ENCODE measurements at regions not wholly inside any gene's neighbourhood (a gene's known extent, or its start where the extent isn't known, plus 50 kb on each side); places are given as distances from the start of the nearest gene placed in this dataset.
"Not testable (repeated sequence)": the region's sequence is repeated elsewhere in the genome, so short reads cannot be mapped to it uniquely, and the experiment has no call there.

DNA sequence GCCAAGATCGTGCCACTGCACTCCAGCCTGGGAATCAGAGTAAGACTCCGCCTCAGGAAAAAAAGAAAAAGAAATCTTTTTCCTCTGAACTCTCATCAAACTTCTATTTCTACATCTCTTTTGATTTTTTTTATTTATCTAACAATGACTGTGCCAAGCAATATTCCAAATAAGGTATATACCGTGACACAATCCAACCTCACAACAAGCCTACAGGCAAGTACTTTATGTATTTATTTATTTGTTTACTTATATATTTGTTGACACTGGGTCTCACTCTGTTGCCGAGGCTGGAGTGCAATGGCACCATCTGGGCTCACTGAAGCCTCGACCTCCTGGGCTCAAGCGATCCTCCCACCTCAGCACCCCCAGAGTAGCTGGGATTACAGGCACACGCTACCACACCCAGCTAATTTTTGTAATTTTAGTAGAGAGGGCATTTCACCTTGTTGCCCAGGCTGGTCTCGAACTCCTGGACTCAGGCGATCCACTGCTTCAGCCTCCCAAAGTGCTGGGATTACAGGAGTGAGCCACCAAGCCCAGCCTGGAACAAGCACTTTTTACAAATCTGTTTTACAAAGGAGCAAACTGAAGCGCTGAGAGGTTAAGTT is 94.9 kb upstream of the CHD2 start:
- no peak for DNase-seq (ENCODE audit: low spot score)

DNA sequence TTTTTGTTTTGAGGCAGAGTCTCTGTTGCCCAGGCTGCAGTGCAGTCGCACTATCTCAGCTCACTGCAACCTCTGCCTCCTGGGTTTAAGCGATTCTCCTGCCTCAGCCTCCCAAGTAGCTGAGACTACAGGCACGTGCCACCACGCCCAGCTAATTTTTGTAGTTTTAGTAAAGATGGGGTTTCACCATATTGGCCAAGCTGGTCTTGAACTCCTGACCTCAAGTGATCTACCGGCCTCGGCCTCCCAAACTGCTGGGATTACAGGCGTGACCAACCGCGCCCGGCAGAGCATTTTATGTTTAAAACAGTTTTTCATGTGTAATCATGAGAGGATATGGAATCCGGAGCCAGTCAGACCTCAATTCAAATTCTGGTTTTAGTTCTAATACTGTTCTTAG is 94.0 kb upstream of the CHD2 start:
- not testable (repeated sequence) for DNase-seq (ENCODE audit: low spot score)

DNA sequence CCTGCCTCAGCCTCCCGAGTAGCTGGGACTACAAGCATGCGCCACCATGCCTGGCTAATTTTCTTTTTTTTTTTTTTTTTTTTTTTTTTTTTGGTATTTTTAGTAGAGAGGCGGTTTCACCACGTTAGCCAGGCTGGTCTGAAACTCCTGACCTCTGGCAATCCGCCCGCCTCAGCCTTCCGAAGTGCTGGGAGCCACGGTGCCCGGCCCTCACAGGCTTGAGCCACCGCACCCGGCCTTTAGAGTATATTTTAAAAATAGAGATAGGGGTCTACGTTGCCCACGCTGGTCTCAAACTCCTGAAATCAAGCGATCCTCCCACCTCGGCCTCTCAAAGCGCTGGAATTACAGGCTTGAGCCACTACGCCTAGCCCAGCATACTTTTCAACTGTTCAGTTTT is 93.4 kb upstream of the CHD2 start:
- DNase-seq (ENCODE audit: low spot score): no peak

DNA sequence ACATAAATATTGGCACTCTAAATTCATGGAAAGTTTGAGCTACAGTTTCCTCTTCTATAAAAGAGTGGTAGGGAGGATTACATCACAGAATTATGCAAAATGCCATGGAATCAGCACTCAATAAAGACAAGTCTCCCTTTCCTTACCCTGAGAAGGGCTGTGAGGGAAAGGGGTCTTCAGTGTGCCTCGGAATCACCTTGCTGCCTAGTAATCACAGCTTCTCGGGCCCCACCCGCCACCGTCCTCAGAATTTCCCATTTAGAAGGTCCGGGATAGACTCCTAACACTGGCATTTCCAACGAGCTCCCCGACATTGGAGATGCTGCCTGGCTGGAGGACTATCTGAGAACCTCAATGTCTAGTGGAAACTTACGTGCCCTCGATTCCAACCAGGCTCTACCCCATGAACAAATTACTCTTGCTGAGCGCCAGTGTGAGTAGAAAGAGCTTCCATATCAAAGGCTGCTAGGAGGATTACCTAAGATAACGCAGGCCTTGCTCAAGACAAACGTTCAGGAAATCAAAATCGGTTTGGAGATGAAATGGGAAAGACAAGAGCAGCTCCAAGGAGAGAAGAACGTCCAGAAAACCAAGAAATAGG is 92.1 kb upstream of the CHD2 start:
- DNase-seq (ENCODE audit: low spot score): no peak

DNA sequence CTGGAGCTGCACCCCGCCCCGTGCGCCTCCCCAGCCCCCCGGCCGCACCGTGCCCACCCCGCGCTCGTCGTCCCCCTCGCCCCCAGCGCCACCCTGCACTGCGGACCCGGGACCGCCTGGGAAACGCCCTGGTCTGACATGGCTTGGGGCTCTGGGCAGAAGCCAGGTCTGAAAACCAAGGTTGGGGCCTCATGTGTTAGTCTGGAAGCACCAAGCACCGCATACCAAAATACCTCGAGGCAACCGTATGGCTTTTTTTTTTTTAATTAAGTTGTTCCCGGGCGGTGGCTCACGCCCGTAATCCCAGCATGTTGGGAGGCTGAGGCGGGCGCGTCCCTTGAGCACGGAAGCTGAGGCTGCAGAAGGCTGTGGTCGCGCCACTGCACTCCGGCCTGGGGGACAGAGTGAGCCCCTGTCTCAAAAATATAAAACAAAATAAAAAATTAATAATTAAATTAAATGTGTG is 91.5 kb upstream of the CHD2 start:
- DNase-seq (ENCODE audit: low spot score): no peak

DNA sequence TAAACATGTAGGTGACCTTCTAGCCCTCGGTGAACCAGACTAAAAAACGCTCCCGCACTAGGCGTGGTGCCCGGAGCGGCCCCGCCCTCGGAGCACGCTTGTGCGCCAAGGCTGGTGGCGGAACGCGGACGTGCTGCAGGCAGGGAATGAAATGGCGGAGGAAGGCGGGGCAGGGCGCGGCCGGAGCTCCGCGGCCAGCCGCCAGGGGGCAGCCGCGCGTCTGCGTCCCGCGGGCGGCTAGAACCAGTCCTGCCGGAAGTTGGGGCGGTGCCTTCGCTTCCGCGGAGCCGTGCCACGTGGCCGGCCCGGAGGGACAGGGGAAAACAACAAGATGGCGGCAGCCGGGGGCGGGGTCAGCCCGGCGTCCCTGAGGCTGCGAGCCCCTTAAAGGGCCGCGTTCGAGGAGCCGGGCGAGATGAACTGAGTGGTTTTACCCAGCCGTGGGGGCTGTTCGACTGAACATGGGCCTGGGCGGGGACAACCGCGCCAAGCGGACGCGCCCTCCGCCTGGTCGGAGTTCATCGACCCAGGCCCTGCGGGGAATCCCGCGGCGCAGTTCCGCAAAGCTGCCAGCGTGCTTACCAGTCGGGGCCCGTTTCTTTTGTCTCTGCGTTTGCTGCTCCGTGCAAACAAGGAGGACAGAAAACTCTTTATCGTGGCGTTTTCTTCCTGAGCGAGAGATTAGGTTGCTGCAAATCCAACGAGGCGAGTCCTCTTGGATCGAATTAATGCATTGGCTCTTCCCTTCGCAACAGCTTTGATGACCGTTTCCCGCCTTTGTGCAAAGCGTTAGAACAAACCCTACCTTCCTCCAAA is 90.9 kb upstream of the CHD2 start:
- DNase-seq (ENCODE audit: low spot score): peak; percentile 98

DNA sequence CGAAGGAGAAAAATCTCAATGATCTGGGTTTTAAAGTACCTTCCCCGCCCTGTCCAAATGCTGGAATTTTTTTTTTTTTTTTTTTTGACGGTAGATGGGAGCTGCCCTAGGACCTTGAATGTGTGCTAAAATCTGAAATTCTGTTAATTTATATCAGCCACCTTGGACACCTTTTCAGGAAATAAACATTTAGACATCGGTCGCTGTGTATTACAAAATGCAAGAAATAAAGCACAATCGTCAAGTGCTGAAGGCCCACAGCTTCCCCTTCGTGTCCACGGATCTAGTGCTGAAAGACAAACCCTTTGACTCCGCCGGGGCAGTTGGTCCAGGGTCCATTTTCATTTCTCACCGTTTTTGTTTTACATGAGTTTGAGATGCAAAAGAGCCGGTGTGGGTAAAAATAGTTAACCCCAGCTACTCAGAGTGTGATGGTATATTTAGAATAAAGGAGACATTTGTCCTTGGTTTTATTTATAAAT is 90.2 kb upstream of the CHD2 start:
- DNase-seq (ENCODE audit: low spot score): peak; percentile 30

DNA sequence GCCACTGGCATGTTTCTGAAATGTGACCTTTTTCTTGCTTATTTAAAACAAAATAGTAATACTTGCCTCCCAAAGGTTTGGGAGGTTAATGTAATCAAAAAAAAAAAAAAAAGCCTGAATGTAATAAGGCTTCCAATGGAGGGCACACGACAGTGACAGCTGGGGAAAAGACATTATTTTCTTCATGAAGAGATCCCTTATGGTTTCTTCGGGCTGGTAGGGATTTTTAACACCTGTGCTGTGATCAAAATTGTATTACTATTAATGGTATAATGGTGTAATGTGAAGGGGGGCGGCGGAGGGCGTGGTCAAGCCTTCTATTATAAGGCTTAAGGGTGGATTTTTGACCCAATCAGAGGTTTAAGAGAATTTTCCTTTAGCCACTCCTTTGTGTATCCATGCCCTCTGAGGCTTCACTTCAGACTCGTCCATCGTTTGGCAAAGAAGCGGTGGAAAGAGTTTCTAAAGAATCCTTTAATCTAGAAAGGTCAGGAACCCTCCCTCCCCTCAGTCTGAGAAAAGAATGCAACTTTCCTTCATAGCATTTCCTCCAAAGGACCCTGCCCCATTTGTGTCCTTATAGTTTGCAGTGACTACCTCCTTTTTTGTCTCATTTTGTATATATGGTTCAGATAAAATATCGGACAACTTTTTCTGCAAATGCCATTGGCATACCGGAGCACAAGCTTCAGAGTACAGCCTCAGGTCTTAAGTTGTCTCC is 89.5 kb upstream of the CHD2 start:
- peak; percentile 45 for DNase-seq (ENCODE audit: low spot score)

DNA sequence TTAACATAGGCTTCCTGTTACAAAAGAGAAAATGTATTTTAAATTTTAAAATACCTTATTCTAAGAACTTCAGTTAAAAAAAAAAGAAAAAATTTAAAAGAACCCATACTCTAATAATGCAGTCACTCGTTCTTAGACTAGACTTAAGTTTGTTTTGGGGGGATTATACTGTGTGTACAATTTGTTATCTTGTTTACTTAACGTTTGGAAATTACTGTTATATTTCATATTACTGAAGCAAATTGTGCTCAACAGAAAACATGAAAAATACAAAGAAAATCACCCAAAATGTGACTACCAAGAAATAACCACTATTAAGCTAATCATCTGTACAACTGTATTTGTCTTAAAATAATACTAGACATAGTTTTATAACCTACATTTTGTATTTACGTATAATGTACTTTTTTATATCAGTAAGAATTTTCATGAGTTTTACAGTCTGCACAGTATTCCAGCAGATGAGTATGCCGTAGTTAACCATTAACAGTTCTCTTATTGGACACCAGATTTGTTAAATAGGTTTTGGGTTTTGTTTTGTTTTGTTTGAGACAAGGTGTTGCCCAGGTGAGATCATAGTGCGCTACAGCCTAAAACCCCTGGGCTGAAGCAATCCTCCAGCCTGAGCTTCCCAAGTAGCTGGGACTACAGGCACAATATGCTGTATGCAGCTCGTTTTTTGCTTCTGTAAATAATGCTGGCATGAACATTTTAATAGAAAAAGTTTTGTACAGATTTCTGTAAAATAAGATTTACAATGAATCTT is 88.8 kb upstream of the CHD2 start:
- DNase-seq (ENCODE audit: low spot score): no peak

DNA sequence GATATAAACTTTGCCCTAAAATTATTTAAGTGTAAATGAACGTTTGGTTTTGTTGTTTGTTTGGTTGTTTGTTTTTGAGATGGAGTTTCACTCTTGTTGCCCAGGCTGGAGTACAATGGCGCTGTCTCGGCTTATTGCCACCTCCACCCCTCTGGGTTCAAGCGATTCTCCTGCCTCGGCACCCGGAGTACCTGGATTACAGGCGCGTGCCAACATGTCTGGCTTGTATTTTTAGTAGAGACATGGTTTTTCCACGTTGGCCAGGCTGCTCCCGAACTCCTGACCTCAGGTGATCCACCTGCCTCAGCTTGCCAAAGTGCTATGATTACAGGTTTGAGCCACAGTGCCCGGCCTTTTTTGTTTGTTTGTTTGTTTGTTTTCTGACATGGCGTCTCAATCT is 87.9 kb upstream of the CHD2 start:
- no peak for DNase-seq (ENCODE audit: low spot score)

DNA sequence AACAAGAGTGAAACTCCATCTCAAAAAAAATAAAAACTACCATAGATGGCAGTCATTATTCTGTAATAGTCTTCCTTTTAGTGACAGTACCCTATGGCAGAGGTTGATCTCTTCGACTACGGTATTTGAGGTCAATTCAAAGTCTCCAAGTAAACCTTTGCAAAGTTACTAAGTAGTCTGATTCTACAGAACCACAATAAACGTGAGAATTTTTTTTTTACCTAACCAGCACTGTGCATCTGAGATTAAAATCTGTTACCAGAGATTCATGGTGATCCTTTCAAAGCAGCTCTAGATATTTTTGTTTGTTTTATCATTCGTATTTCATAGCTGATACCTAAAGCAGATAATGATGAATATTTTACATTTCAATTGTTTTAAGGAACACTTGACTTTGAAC is 86.6 kb upstream of the CHD2 start:
- no peak for DNase-seq (ENCODE audit: low spot score)

DNA sequence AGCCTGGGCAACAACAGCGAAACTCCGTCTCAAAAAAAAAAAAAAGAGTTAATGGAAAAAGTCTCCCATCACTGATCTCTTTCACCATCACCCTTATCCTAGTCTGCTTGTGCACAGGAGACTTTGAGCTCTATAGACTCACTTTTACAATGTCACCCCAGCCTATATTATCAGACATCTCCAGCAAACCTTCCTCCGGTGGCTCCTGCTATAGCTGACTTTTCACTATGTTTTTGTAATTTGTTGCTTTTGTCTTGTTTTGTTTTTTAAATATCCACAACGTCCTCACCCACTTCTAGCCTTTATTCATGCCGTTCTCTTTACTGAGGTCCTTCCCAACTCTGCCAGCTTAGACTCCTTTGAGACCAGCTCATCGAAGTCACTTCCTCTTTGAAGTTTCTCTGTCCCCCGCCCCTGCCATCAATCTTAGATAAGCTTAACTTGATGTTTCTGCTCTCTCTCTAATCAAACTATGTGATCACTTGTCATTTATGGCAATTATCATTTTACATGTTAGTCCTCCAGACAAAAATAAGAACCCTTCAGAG is 82.7 kb upstream of the CHD2 start:
- DNase-seq (ENCODE audit: low spot score): no peak

DNA sequence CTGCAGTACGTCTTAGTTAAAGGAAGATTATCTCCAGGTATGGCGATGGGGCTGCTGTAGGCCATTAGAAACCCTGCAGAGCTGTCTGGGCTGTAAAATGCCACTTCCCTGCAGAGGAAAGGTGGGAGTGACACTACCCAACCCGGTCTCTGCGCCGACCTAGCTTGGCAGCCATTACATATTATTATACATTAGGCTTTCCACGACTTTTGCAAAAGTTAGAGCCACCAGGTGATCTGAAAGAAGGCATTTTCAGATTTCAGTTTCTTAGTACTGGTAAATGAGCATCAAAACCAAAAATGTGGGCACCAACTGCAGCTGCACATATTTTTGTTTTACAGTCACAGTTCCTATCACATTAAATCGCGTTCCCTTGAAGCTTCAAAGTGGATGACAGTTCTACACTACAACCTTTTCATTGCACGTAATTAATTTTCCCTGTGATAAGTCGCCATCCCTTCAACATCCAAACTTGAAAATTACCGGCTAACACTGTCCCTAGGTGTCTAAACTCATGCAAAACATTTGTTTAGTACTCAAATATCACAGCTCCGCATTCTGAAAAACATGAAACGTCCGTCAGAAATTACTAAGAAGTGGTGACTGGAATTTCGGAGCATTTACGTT is 81.4 kb upstream of the CHD2 start:
- DNase-seq (ENCODE audit: low spot score): no peak

DNA sequence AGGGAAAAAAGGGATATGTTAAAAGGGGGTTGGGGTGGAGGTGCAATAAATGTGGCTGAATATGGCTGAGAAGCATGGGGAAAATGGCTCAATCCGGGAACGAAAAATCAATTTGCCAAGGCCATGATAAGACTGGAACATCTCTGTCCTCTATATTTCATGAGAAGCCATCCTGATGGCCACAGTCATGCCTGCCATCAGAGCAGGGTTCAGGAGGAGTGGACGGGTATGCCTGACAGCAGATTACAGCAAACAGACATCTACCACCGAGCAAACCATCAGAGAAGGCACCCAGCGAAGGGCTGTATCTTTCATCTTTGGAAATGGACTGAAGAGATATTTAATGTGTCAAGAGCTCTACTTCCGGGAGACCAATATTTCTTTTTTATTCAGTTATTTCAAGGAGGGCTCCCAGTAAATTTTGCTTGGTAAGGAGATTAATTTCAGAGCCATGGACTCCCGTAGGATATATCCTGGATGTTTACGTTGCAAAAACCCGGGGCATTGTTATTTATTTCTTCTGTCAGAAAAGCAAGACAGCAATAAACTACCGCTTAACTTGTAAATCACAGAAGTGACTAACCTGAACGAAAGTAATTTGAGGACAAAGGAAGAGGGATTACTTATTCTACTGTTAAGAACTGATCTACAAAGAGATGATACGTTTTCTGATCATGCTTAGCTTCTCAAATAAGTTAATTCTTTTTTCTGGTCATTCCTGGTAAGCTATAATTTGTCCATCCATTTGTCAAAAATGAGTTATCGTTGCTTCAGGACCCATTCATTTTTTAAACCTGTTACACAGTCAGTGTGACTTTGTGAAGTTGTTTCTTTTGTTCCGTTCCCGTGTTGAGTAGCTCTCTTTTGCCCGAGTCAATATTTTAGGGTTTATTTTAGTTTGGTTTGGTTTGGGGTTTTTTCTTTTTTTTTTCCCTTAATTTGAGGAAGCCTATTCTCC is 80.6 kb upstream of the CHD2 start:
- no peak for DNase-seq (ENCODE audit: low spot score)

DNA sequence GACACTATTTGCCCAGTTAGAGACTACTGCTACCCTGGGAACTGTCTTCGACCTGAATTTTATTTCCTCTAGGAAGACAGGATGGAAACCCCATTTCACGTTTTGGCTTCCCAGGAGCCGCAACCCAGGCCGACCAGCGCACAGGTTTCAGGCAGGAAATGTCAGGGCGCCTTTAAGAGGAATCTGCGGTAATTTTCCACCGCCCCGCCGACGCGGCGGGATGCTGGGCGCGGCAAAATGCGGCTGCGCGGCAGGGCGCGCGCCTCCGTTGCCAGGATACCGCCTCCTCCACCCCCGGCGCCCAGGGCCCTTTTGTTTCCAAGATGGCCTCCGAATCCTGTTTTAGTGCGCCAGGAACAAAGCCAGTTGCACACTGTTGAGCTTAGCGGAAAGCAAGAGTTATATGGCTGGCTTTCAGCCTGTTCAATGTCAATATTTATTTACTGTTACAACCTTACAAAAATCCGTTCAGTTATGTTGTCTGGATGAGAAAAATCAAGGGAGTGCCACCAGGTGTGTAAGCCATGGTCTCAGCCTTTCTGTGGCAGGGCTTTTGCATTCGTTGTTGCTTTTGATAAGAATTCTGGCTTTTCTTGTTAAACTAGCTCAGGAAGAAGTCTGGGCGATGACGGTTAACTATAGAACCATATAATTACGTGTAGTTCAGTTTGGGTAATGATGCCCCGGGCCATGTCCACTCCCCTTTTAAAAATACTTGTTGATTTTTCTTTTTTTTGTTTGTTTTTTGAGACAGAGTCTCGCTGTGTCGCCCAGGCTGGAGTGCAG is 79.7 kb upstream of the CHD2 start:
- DNase-seq (ENCODE audit: low spot score): peak; percentile 93

DNA sequence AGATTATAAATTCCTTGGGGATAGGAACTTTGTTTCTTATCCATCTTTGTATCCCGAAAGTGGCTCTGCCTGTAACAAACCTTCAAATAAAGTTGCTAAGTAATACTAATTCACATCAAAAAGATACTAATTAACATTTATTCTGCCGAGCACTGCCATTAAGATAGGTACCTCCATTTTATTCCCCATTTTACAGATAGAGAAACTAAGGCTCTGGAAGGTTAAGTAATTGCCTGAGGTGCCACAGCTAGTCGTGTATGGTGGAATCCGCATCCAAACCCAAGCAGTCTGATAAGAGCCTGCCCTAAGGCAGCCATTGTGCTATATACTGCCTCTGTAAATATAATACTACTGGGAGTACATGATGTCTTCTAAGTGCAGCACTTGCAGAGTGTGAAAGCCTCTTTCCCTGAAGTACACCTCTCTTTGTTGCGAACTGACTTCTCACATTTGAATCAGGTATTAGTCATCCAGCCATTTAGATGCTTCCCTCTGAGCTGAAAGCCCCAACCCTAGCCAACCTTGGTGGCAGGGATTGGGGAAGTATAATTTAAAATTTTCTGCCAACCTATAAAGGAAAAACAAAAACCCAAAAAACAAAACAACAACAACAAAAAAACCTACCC is 78.5 kb upstream of the CHD2 start:
- no peak for DNase-seq (ENCODE audit: low spot score)

DNA sequence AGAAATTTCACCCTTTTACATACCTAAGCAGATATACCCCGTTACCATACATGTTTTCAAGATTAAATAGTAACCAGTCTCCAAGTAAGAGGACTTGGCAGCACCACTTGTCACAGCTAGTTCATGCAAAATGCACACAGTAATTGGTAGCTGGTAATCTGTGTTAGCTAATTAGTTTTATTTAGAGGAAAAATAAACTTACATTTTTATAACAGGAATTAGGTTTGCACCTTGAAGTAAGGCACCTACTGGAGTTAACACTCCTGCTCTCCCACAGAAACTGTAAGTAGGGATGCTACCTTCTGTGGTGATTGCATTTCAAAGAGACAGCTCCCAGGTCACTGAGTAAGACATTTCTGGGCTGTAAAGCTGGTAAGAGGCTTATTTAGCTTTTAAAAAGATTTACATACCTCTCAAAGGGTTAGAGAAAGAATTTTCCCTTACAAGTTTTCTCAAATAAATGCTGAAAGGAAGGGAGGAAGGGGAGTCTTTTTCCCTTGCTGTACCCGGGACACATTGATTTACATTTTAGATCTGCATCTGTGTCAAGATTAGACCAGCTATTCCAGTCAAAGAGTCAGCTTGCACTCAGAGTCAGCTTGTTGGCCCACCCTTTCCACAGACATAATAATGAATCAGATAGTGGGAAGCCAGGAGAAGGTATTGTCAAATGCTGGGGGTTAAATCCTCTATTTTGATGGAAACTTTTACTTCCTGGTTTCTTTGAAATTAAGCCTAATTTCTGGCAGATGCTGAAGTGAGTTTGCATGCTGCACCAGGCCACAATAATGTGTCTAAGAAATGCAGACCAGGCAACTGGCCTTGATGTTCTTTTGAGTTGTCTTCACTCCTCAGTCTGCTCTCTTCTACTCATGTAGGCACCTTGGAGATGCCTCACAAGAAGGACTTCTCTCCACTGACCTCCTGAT is 77.6 kb upstream of the CHD2 start:
- no peak for DNase-seq (ENCODE audit: low spot score)
